ENCODE measurements at regions not wholly inside any gene's neighbourhood (a gene's known extent, or its start where the extent isn't known, plus 50 kb on each side); places are given as distances from the start of the nearest gene placed in this dataset.
"Not testable (repeated sequence)": the region's sequence is repeated elsewhere in the genome, so short reads cannot be mapped to it uniquely, and the experiment has no call there.

- WGBS, 3 donors = 0 to 24% (median 0%) methylated on average over 1 of the region's 1 CpG
- no peak for TF ChIP-seq EP300 (IDR thresholded peaks at IDR 0.05)
- TF ChIP-seq CTCF (IDR thresholded peaks at IDR 0.05) = no peak
- TF ChIP-seq POLR2A (IDR thresholded peaks at IDR 0.05) = no peak
These were observed 229.1 kb downstream of the YTHDC2 start for GRCh38 chr5:113742639-113743038.

GRCh38 chr5:113748403-113748802, 234.9 kb downstream of the YTHDC2 start:
- WGBS, 3 donors = 76 to 83% (median 77%) methylated on average over 2 of the region's 2 CpGs
- intact Hi-C loops (cut with DNase I) = no loop called here
- no peak for TF ChIP-seq EP300 (IDR thresholded peaks at IDR 0.05)
- TF ChIP-seq CTCF (IDR thresholded peaks at IDR 0.05) = no peak
- TF ChIP-seq POLR2A (IDR thresholded peaks at IDR 0.05) = no peak

More at GRCh38 chr5:113742639-113743038, 229.1 kb downstream of the YTHDC2 start:
- H3K9me3 ChIP-seq = no peaks in the 10 kb centered on the region
- intact Hi-C loops (cut with DNase I) = no loop called here
- no peaks in the 10 kb centered on the region for H3K27me3 ChIP-seq
- no peaks in the 10 kb centered on the region for H3K4me1 ChIP-seq (ENCODE audit: insufficient read depth)
- no peak for DNase-seq
- H3K27ac ChIP-seq = no peak overlapping the region
- H3K4me3 ChIP-seq = no peak overlapping the region
- no peaks in the 10 kb centered on the region for H3K36me3 ChIP-seq

GRCh38 chr5:113749334-113749733, 235.8 kb downstream of the YTHDC2 start:
- no peak for DNase-seq
- H3K27ac ChIP-seq = no peak overlapping the region
- intact Hi-C loops (cut with DNase I) = no loop called here
- no peaks in the 10 kb centered on the region for H3K27me3 ChIP-seq
- WGBS, 3 donors = 83 to 85% (median 84%) methylated on average over 1 of the region's 1 CpG
- TF ChIP-seq EP300 (IDR thresholded peaks at IDR 0.05) = no peak
- no peak for TF ChIP-seq POLR2A (IDR thresholded peaks at IDR 0.05)
- no peak for TF ChIP-seq CTCF (IDR thresholded peaks at IDR 0.05)
- no peaks in the 10 kb centered on the region for H3K36me3 ChIP-seq
- no peaks in the 10 kb centered on the region for H3K4me1 ChIP-seq (ENCODE audit: insufficient read depth)
- no peak overlapping the region for H3K4me3 ChIP-seq
- H3K9me3 ChIP-seq = no peaks in the 10 kb centered on the region

More at GRCh38 chr5:113748403-113748802, 234.9 kb downstream of the YTHDC2 start:
- Histone ChIP-seq H3K36me3 (no peaks in the 10 kb centered on the region), H3K9me3 (no peaks in the 10 kb centered on the region), H3K27ac (no peak overlapping the region), H3K4me3 (no peak overlapping the region), H3K27me3 (no peaks in the 10 kb centered on the region), H3K4me1 (ENCODE audit: insufficient read depth) (no peaks in the 10 kb centered on the region)
- no peak for DNase-seq

GRCh38 chr5:113753182-113753581, 239.7 kb downstream of the YTHDC2 start:
- DNase-seq; H3K27ac ChIP-seq; H3K36me3 ChIP-seq; intact Hi-C loops (cut with DNase I); H3K27me3 ChIP-seq; H3K4me1 ChIP-seq (ENCODE audit: insufficient read depth); H3K4me3 ChIP-seq; H3K9me3 ChIP-seq: not testable (repeated sequence)
- 86 to 92% (median 87%) methylated on average over 17 to 20 of the region's 20 CpGs for WGBS, 3 donors

GRCh38 chr5:113755516-113755915, 242.0 kb downstream of the YTHDC2 start:
- intact Hi-C loops (cut with DNase I) = no loop called here
- no peak for TF ChIP-seq CTCF (IDR thresholded peaks at IDR 0.05)
- no peak for TF ChIP-seq POLR2A (IDR thresholded peaks at IDR 0.05)
- no peak for TF ChIP-seq EP300 (IDR thresholded peaks at IDR 0.05)
- 66 to 72% (median 71%) methylated on average over 3 of the region's 3 CpGs for WGBS, 3 donors
- no peaks in the 10 kb centered on the region for H3K27me3 ChIP-seq
- no peak overlapping the region for H3K4me3 ChIP-seq
- DNase-seq = no peak
- no peaks in the 10 kb centered on the region for H3K4me1 ChIP-seq (ENCODE audit: insufficient read depth)
- no peaks in the 10 kb centered on the region for H3K36me3 ChIP-seq
- H3K27ac ChIP-seq = no peak overlapping the region
- H3K9me3 ChIP-seq = no peaks in the 10 kb centered on the region

Data from ovary (tissue), 7 donors.